NCI-H1105 treated with DMSO at 0.1 percent for 48 hours (cell line): ENCODE measurements at regions not wholly inside any gene's neighbourhood (a gene's known extent, or its start where the extent isn't known, plus 50 kb on each side); places are given as distances from the start of the nearest gene placed in this dataset.

Experiments used
- DNase-seq: peaks from one replicate; lab custom pipeline; 2025; lab: John Stamatoyannopoulos, UW

DNA sequence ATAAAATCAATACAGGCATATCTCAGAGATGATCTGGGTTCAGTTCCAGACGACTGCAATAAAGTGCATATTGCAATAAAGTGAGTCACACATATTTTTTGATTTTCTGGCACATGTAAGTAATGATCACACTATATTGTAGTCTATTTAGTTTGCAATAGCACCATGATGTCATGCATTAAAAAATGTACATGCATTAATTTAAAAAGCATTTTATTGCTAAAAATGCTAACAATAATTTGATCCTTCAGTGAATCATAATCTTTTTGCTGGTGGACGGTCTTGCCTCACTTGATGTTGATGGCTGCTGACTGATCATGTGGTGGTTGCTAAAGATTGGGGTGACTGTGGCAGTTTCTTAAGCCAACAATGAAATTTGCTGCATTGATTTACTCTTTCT, 511.1 kb downstream of the OTOL1 start:
- no peak for DNase-seq

GRCh38 chr3:162012633-162013032, 516.0 kb downstream of the OTOL1 start:
- DNase-seq, result peak; percentile 16

DNA sequence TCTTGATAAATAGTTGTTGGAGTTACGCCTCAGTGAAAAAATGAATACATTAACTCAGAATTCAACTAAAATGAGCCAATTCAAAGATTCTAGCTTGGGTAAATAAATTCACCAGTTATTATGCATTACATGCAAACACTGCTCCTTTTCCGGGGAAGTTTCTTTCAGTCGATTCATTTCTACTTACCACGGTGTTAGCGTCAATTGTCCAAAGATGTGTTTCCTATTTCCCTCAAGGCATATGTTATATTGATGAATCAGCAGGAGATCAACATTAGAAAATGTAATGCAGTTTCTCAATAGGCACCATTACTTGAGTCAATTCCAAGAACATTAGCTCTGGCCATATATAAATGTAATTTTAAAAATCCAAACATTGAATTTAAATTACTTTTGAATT, 517.7 kb downstream of the OTOL1 start:
- DNase-seq, result no peak

GRCh38 chr3:162015856-162016255, 519.2 kb downstream of the OTOL1 start:
- no peak for DNase-seq

DNA sequence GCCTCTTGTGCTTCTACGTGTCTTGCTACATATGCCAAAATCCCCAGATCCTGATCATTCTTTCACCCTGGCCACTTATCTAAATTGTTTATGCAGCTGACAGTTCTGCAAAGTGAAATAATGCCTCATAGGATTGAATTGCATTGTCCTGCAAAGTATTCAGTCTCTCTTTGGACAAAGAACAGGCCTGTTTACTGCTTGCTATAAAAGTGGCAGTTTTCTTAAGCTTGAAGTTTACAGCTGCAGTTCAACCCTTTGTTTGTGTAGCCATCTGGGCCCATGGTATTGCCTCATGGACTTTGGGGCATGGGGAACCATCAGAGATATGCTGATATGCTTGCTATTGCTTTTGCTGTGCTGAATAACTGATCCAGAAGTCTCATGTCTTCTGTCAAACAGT, 523.2 kb downstream of the OTOL1 start:
- DNase-seq, result no peak

DNA sequence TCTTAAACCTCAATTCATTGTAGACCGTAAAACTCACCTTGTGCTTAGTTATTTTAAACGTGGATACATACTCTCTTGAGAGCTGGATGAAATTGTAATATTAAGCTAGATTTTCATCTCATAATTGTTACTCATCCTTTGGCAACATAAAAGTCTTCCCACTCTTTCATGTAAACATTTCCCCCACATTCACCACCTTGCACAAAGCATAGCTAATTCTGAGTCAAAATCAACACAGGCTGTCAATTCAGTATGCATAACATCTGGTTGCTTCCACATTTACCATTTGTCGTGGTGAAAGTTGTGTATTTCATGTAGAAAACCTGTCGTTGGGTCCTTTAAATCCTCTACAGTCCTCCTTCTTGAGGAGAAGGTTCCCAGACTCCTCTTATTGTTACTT, 524.6 kb downstream of the OTOL1 start:
- DNase-seq, result no peak

DNA sequence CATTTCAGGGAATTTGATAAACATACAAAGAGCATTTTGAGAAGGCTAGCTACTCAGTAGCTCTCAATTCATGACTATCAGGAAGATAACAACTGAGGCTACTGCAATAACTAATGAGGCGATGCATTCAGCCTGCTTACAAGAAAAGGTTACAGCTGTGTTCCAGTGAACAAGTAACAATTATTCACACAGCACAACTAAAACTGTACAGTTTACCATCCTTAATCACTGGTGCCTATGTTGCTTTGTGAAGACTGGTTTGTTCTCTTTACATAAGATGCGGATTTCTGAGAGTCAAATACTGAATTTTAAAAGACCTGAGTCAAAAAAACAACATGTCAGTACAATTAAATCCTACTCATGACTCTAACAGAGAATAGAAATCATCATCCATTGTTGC, 526.3 kb downstream of the OTOL1 start:
- DNase-seq, result no peak

- DNase-seq, result no peak
Measured at GRCh38 chr3:162029736-162030135, 533.1 kb downstream of the OTOL1 start.

DNA sequence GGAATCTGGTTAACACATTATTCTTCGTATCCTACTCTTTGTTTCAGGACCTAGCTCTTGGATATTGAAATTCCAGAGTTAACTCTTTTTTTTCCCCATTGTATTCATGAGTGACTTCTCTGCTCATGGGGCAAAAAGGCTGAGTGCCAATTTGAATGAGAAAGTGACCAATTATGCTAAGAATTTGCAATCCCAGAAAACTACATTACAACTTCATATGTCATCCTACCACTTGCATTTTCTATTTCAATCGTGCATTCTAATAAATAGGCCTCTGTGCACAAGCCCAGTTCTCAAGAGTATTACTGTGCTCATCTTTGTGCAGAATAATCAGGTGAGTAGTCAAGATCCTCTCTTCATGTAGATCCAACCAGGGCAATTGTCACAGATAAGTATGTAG, 537.8 kb downstream of the OTOL1 start:
- no peak for DNase-seq

DNA sequence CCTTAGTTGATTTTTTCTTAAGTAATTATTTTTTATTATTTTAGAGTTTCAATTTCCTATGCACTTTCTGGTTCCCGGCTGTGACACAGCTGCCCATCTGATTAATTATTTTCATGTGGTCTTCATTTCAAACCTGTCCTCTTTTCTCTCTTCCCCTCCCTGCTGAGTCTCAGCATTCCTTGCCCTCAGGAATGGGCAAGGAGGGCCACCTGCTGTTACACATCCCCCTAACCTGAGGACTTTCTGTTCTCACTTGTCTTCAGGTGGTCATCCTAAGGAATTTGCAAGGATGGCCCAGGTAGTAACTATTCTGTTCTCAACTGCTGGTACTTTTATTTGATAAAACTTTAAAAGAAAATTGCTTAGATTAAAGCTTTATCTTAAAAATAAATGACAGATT, 545.0 kb downstream of the OTOL1 start:
- no peak for DNase-seq

- DNase-seq, result no peak
Measured at GRCh38 chr3:162052636-162053035, 556.0 kb downstream of the OTOL1 start.

- DNase-seq, result no peak
Measured at GRCh38 chr3:162072656-162073164, 576.1 kb downstream of the OTOL1 start.

- no peak for DNase-seq
Measured at GRCh38 chr3:162073422-162073975, 576.9 kb downstream of the OTOL1 start.

GRCh38 chr3:162077108-162077507, 580.5 kb downstream of the OTOL1 start:
- no peak for DNase-seq

- DNase-seq, result no peak
Measured at GRCh38 chr3:162082516-162082915, 585.9 kb downstream of the OTOL1 start.

- no peak for DNase-seq
Measured at GRCh38 chr3:162087361-162087760, 590.8 kb downstream of the OTOL1 start.

DNA sequence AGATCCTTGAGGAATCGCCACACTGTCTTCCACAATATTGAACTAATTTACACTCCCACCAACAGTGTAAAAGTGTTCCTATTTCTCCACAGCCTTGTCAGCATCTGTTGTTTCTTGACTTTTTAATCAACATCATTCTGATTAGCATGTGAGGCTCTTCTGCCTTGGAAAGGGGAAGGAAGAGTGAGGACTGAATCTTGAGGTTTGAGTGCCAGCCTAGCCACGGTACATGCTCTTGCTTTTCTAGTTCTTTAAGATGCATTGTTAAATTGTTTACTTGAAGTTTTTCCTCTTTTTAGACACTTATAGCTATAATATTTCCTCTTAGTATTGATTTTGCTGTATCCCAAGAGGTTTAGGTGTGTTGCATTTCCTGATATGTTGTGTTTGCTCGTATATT, 596.1 kb downstream of the OTOL1 start:
- DNase-seq, result no peak

DNA sequence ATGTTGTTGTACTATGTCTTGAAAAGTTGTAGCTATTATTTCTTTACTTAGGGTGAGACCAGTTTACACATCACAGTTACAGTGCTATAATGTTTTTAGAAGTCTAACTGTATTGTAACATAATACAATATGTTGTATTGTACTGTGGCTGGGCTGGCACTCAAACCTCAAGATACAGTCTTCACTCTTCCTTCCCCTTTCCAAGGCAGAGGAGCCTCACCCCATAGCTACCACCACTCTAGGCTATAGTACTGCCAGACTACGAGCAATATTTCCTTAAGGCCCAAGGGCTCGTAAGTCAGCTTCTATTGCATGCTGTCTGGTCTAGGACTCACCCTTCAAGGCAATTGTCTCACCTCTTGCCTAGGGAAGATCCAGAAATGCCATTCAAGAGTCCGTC, 597.7 kb downstream of the OTOL1 start:
- no peak for DNase-seq

GRCh38 chr3:162096874-162097273, 600.3 kb downstream of the OTOL1 start:
- no peak for DNase-seq

DNA sequence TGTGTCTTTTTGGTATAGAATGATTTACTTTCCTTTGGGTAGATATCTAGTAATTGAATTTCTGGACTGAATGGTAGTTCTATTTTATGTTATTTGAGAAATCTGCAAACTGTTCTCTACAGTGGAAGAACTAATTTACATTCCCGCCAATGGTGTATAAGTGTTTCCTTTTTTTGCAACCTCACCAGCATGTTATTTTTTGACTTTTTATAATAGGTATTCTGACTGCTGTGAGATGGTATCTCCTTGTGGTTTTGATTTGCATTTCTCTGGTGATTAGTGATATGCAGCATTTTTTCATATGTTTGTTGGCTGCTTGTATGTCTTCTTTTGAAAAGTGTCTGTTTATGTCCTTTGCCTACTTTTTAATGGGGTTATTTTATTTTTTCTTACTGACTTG, 607.2 kb downstream of the OTOL1 start:
- DNase-seq, result no peak

DNA sequence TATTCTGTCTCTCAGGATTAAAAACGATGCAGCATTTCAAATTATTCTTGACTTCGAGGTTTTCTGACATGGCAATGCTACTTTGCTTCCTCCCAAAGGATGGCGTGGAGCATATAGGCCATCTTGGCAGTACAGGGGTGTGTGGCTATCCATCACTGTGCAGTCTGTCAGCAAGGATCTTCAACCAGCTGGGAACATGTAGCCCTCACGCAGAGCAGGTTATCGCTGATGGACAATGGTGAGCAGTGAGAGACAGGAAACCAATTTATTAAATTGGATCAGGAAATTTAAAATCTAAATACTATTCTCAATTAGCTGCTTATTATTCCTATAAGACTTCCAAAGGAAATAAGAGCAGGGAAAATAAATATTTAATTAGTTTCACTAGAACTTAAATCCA, 615.3 kb downstream of the OTOL1 start:
- DNase-seq, result no peak

GRCh38 chr3:162112719-162113118, 616.1 kb downstream of the OTOL1 start:
- no peak for DNase-seq

- DNase-seq, result no peak
Measured at GRCh38 chr3:162117961-162118360, 621.4 kb downstream of the OTOL1 start.

DNA sequence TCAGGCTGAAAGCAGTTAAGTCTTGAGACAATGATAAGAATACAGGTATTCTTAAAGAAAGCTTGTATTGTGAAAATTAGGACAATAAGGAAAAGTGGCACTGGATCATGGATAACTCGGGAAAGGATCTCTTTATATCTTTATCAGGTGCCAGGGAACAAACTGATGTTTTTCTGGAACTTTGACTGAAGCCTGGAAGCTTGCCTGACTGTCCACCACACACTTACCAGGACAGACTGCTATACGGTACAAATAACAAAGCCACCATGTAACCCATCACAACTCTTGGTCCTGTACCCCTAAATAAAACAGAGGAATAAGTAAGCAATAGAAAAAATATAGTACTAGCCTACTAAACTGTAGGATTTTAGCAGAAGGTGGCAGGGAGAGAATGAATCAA, 623.0 kb downstream of the OTOL1 start:
- no peak for DNase-seq

GRCh38 chr3:162122405-162122804, 625.8 kb downstream of the OTOL1 start:
- DNase-seq, result no peak
